Osteocyte (in vitro differentiated cells): ENCODE measurements at regions not wholly inside any gene's neighbourhood (a gene's known extent, or its start where the extent isn't known, plus 50 kb on each side); places are given as distances from the start of the nearest gene placed in this dataset.

ENCODE experiments used
- DNase-seq: peaks from one replicate; pipeline ENCODE4 v3.0.0; 2021; ENCODE audit warnings: mixed read lengths; ENCODE audit not compliant: unreplicated experiment; ENCODE audit errors: extremely low spot score
- H3K27ac Mint-ChIP-seq: one replicate; pipeline ENCODE4 v1.8.0; 2021; ENCODE audit warnings: mild to moderate bottlenecking, mixed read lengths; ENCODE audit not compliant: unreplicated experiment
- H3K27me3 Mint-ChIP-seq: one replicate; pipeline ENCODE4 v1.8.0; 2021; ENCODE audit warnings: mixed read lengths; ENCODE audit not compliant: unreplicated experiment
- H3K36me3 Mint-ChIP-seq: one replicate; pipeline ENCODE4 v1.8.0; 2021; ENCODE audit warnings: mixed read lengths; ENCODE audit not compliant: unreplicated experiment
- H3K4me1 Mint-ChIP-seq: one replicate; pipeline ENCODE4 v1.8.0; 2021; ENCODE audit warnings: mixed read lengths; ENCODE audit not compliant: unreplicated experiment
- H3K4me3 Mint-ChIP-seq: one replicate; pipeline ENCODE4 v1.8.0; 2021; ENCODE audit warnings: mild to moderate bottlenecking, moderate library complexity, mixed read lengths; ENCODE audit not compliant: unreplicated experiment
- H3K9me3 Mint-ChIP-seq: one replicate; pipeline ENCODE4 v1.8.0; 2021; ENCODE audit warnings: mixed read lengths; ENCODE audit not compliant: unreplicated experiment
- TF ChIP-seq, protein P1 (sequence below): fragments of 200-600 bp; sonication (generic); IDR thresholded peaks from 2 replicates; pipeline ENCODE4 v1.5.0; 2021; ENCODE audit warnings: antibody characterized with exemption, mild to moderate bottlenecking, moderate library complexity

- peak overlapping the region; percentile 47 for H3K27ac Mint-ChIP-seq
- H3K36me3 Mint-ChIP-seq, result no peaks in the 10 kb centered on the region
- TF ChIP-seq, protein P1, sequence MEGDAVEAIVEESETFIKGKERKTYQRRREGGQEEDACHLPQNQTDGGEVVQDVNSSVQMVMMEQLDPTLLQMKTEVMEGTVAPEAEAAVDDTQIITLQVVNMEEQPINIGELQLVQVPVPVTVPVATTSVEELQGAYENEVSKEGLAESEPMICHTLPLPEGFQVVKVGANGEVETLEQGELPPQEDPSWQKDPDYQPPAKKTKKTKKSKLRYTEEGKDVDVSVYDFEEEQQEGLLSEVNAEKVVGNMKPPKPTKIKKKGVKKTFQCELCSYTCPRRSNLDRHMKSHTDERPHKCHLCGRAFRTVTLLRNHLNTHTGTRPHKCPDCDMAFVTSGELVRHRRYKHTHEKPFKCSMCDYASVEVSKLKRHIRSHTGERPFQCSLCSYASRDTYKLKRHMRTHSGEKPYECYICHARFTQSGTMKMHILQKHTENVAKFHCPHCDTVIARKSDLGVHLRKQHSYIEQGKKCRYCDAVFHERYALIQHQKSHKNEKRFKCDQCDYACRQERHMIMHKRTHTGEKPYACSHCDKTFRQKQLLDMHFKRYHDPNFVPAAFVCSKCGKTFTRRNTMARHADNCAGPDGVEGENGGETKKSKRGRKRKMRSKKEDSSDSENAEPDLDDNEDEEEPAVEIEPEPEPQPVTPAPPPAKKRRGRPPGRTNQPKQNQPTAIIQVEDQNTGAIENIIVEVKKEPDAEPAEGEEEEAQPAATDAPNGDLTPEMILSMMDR, result no peak
- H3K27me3 Mint-ChIP-seq, result peaks cover 2% of the 10 kb centered on the region
- H3K4me1 Mint-ChIP-seq, result peaks cover 7% of the 10 kb centered on the region
- no peak overlapping the region for H3K4me3 Mint-ChIP-seq
- peaks cover 7% of the 10 kb centered on the region for H3K9me3 Mint-ChIP-seq
- DNase-seq, result no peak
Measured at GRCh38 chr2:118738524-118739308, 108.7 kb downstream of the EN1 start.

DNA sequence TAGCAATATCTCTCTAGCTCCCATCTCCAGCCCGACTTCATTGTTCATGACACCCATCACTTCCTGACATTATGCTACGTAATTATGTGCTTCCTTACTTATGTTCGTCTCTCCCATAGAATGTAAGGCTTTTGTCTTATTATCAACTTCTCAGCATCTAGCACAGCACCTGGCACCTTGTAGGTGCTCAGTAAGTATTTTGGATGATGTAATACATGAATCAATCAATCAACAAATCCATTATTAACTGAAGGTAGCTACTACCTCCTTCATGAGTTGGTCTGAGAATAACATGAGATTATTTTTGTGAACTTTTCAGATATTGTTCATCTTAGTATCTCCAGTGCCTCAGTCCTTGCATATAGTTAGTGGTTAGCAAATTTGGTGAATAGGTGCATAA is 109.3 kb downstream of the EN1 start:
- H3K4me3 Mint-ChIP-seq, result no peak overlapping the region
- H3K36me3 Mint-ChIP-seq, result no peaks in the 10 kb centered on the region
- peaks cover 7% of the 10 kb centered on the region for H3K4me1 Mint-ChIP-seq
- no peak for DNase-seq
- H3K9me3 Mint-ChIP-seq, result peaks cover 5% of the 10 kb centered on the region
- no peak overlapping the region for H3K27ac Mint-ChIP-seq
- TF ChIP-seq, protein P1, result no peak
- H3K27me3 Mint-ChIP-seq, result peaks cover 2% of the 10 kb centered on the region

DNA sequence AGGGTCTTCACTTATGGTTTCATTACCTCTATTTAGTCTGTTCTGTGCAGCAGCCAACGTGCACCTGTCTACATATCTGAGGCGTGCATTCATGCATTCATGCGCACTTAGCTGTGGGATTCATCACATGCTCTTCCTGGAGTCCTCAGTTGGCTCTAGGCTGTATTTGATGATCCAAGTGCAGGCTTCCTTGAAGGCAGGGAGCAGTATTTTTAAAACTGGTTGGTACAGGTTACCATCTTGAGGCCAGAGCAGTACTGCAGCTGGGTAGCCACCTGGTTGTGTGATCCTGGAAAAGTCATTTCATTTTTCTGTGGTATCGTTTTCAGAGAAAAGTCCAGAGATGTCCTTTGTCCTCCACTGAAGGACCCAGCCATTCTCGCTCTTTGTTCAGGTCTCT is 109.8 kb downstream of the EN1 start:
- peaks cover 5% of the 10 kb centered on the region for H3K9me3 Mint-ChIP-seq
- no peak overlapping the region for H3K27ac Mint-ChIP-seq
- no peak for DNase-seq
- no peaks in the 10 kb centered on the region for H3K36me3 Mint-ChIP-seq
- no peak overlapping the region for H3K4me3 Mint-ChIP-seq
- H3K27me3 Mint-ChIP-seq, result peaks cover 2% of the 10 kb centered on the region
- TF ChIP-seq, protein P1, result no peak
- H3K4me1 Mint-ChIP-seq, result peaks cover 7% of the 10 kb centered on the region

DNA sequence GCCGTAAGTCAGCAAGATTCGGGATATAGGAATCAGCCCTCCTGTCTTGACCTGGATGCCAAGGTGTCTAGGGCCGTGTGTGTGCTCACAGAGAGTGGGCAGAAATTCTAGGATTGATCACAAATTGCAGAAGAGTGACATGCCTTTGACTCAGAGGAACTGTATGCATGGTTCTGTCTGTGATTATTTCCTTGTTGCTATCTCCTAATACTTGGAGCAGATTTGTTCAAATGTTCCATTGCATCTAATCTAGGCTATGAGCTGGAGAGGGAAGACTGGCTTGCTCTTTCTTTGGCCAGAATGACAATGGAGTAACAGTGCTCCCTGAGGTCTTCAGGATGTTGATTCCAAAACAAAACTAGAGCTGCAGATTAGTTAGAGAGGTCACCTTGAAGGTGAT is 115.0 kb downstream of the EN1 start:
- Mint-ChIP-seq H3K36me3 (no peaks in the 10 kb centered on the region), H3K27me3 (peaks cover 6% of the 10 kb centered on the region), H3K27ac (no peak overlapping the region), H3K4me1 (no peaks in the 10 kb centered on the region), H3K9me3 (peaks cover 5% of the 10 kb centered on the region), H3K4me3 (no peak overlapping the region)
- no peak for DNase-seq
- TF ChIP-seq, protein P1, result no peak

DNA sequence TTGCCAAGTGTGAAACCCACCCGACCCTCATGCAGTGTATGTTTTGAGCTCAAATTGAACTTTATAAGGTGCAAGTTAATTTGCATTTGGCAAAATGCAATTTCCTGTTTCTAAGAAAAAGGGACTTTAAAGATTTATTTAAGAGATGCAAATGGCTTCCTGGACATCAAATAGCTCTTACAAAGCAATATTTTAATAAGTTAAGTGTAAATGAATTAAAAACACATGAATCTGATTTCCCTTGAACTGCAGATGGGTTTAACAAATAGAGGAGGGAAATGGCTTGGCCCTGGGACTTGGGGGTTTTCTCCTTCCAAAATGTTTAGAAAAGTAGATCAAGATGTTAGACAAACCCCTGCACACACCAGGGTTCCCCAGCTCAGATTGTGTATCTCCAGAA is 116.0 kb downstream of the EN1 start:
- H3K9me3 Mint-ChIP-seq, result peaks cover 10% of the 10 kb centered on the region
- peaks cover 6% of the 10 kb centered on the region for H3K27me3 Mint-ChIP-seq
- H3K27ac Mint-ChIP-seq, result no peak overlapping the region
- no peak overlapping the region for H3K4me3 Mint-ChIP-seq
- no peak for DNase-seq
- H3K4me1 Mint-ChIP-seq, result no peaks in the 10 kb centered on the region
- no peaks in the 10 kb centered on the region for H3K36me3 Mint-ChIP-seq
- TF ChIP-seq, protein P1, result no peak
